ENCODE measurements at regions not wholly inside any gene's neighbourhood (a gene's known extent, or its start where the extent isn't known, plus 50 kb on each side); places are given as distances from the start of the nearest gene placed in this dataset.

GRCh38 chr2:111707700-111708099 is 176.3 kb downstream of the ANAPC1 start:
- no peak overlapping the region for H3K4me3 ChIP-seq (ENCODE audit: control insufficient read depth, low read depth, low read length)
- no peak for TF ChIP-seq CTCF (conservative IDR thresholded peaks at IDR 0.05; ENCODE audit: control insufficient read depth, insufficient read depth, low read depth, low read length)
- no peak for DNase-seq (ENCODE audit: low read depth)

GRCh38 chr2:111708476-111709180 is 175.4 kb downstream of the ANAPC1 start:
- H3K4me3 ChIP-seq (ENCODE audit: control insufficient read depth, low read depth, low read length), result no peak overlapping the region
- TF ChIP-seq CTCF (conservative IDR thresholded peaks at IDR 0.05; ENCODE audit: control insufficient read depth, insufficient read depth, low read depth, low read length), result no peak
- DNase-seq (ENCODE audit: low read depth), result no peak

- no peak for DNase-seq (ENCODE audit: low read depth)
- H3K4me3 ChIP-seq (ENCODE audit: control insufficient read depth, low read depth, low read length), result no peak overlapping the region
- TF ChIP-seq CTCF (conservative IDR thresholded peaks at IDR 0.05; ENCODE audit: control insufficient read depth, insufficient read depth, low read depth, low read length), result no peak
These were observed 174.7 kb downstream of the ANAPC1 start for GRCh38 chr2:111709321-111709720.

GRCh38 chr2:111710085-111710484 is 173.9 kb downstream of the ANAPC1 start:
- TF ChIP-seq CTCF (conservative IDR thresholded peaks at IDR 0.05; ENCODE audit: control insufficient read depth, insufficient read depth, low read depth, low read length), result no peak

GRCh38 chr2:111710613-111711012 is 173.4 kb downstream of the ANAPC1 start:
- TF ChIP-seq CTCF (conservative IDR thresholded peaks at IDR 0.05; ENCODE audit: control insufficient read depth, insufficient read depth, low read depth, low read length), result no peak
- no peak overlapping the region for H3K4me3 ChIP-seq (ENCODE audit: control insufficient read depth, low read depth, low read length)
- DNase-seq (ENCODE audit: low read depth), result no peak

More at GRCh38 chr2:111710085-111710484, 173.9 kb downstream of the ANAPC1 start:
- H3K4me3 ChIP-seq (ENCODE audit: control insufficient read depth, low read depth, low read length), result no peak overlapping the region
- DNase-seq (ENCODE audit: low read depth), result no peak

- no peak overlapping the region for H3K4me3 ChIP-seq (ENCODE audit: control insufficient read depth, low read depth, low read length)
- no peak for TF ChIP-seq CTCF (conservative IDR thresholded peaks at IDR 0.05; ENCODE audit: control insufficient read depth, insufficient read depth, low read depth, low read length)
- DNase-seq (ENCODE audit: low read depth), result no peak
These were observed 172.7 kb downstream of the ANAPC1 start for GRCh38 chr2:111711270-111711669.

All from fibroblast of mammary gland (primary cell).